ENCODE measurements at regions not wholly inside any gene's neighbourhood (a gene's known extent, or its start where the extent isn't known, plus 50 kb on each side); places are given as distances from the start of the nearest gene placed in this dataset.

GRCh38 chr5:98594098-98594497 is 179.4 kb upstream of the RGMB start:
- Histone ChIP-seq H3K23me2 (ENCODE audit: low read depth, low read length) (no peaks in the 10 kb centered on the region), H4K91ac (replicated peaks; ENCODE audit: insufficient read length, low read length) (no peak overlapping the region), H4K20me1 (replicated peaks in 1 of 2; ENCODE audit: control insufficient read depth in 1 of 2, insufficient read depth in 2 of 2, low read length in 2 of 2) (no peaks in the 10 kb centered on the region), H2AFZ (ENCODE audit: low read length) (no peak overlapping the region), H3K4me2 (ENCODE audit: insufficient read depth in 1 of 2, low read depth in 2 of 2, low read length in 2 of 2) (no peak overlapping the region), H3K4me3 (ENCODE audit: extremely low read depth in 1 of 4, insufficient read depth in 2 of 4, low read depth in 3 of 4, low read length in 4 of 4) (no peak overlapping the region), H3K56ac (replicated peaks; ENCODE audit: insufficient read length, low read depth, low read length) (no peak overlapping the region), H3K9me3 (ENCODE audit: insufficient read depth in 2 of 2, low read depth in 1 of 2, low read length in 1 of 2) (peaks cover 0 to 2% of the 10 kb centered on the region in 2 experiments; a peak in 1 of 4 replicates), H4K5ac (ENCODE audit: insufficient read length, low read depth, low read length) (no peak overlapping the region), H2BK120ac (replicated peaks; ENCODE audit: low read depth, low read length) (no peak overlapping the region), H2BK20ac (ENCODE audit: low read length) (no peak overlapping the region), H3K4me1 (replicated peaks in 1 of 4; ENCODE audit: control insufficient read depth in 3 of 4, insufficient read depth in 4 of 4, low read length in 3 of 4) (no peaks in the 10 kb centered on the region), H2BK12ac (ENCODE audit: low read depth, low read length) (no peak overlapping the region), H3K79me1 (ENCODE audit: low read depth, low read length) (no peaks in the 10 kb centered on the region), H3K14ac (ENCODE audit: insufficient read length) (no peak overlapping the region), H3K18ac (ENCODE audit: extremely low read depth, low read length) (no peak overlapping the region), H3K27me3 (replicated peaks in 1 of 4; ENCODE audit: control insufficient read depth in 3 of 4, extremely low read depth in 1 of 4, insufficient read depth in 3 of 4, low read length in 3 of 4) (no peaks in the 10 kb centered on the region), H3K79me2 (ENCODE audit: control insufficient read depth in 1 of 2, insufficient read depth in 2 of 2, low read length in 2 of 2) (no peaks in the 10 kb centered on the region), H2AK5ac (ENCODE audit: low read depth, low read length) (no peak overlapping the region), H3K9ac (replicated peaks in 1 of 4; ENCODE audit: extremely low read depth in 1 of 4, low read depth in 3 of 4, low read length in 3 of 4) (no peak overlapping the region), H2BK15ac (ENCODE audit: low read length) (no peak overlapping the region), H3K36me3 (ENCODE audit: control insufficient read depth in 2 of 4, insufficient read depth in 4 of 4, low read length in 3 of 4) (no peaks in the 10 kb centered on the region), H3K4ac (replicated peaks; ENCODE audit: insufficient read length, low read depth, low read length) (no peak overlapping the region), H3K27ac (ENCODE audit: low read depth, low read length) (no peak overlapping the region), H4K8ac (ENCODE audit: extremely low read depth, insufficient read depth, low read length) (no peak overlapping the region), H3K23ac (ENCODE audit: insufficient read length) (no peak overlapping the region), H2BK5ac (ENCODE audit: low read depth, low read length) (no peak overlapping the region)
- 88% methylated on average over 4 of the region's 4 CpGs; no CpG with 5 or more reads in 1 of the 2 experiments for WGBS, 2 experiments (ENCODE audit: extremely low coverage in 1 of 2, insufficient coverage in 1 of 2, insufficient read length in 1 of 2, insufficient replicate concordance in 2 of 2, low coverage in 1 of 2, low lambda C conversion rate in 2 of 2, missing lambda C conversion rate in 1 of 2)
- POLR2A ChIA-PET (ENCODE audit: partially characterized antibody), result no interaction called here
- FAIRE-seq (no peak), DNase-seq (ENCODE audit: low read depth in 1 of 2, low spot score in 2 of 2) (no peak)
- CTCF ChIA-PET (ENCODE audit: partially characterized antibody), result no interaction called here
- TF ChIP-seq POU5F1 (IDR thresholded peaks at IDR 0.05; ENCODE audit: low read depth, low read length), result no peak
- no peak for TF ChIP-seq ATF3 (IDR thresholded peaks at IDR 0.05; ENCODE audit: insufficient read depth, low read depth, low read length)
- TF ChIP-seq CBX5 (IDR thresholded peaks at IDR 0.05; ENCODE audit: low read depth, low read length), result no peak
- no peak for TF ChIP-seq EP300 (IDR thresholded peaks at IDR 0.05; ENCODE audit: borderline replicate concordance in 1 of 2, low read depth in 2 of 2, low read length in 2 of 2)
- TF ChIP-seq TCF12 (IDR thresholded peaks at IDR 0.05; ENCODE audit: low read depth, low read length), result no peak
- no peak for TF ChIP-seq GTF2F1 (IDR thresholded peaks at IDR 0.05; ENCODE audit: borderline replicate concordance, low read depth, low read length)
- TF ChIP-seq POLR2AphosphoS5 (IDR thresholded peaks at IDR 0.05; ENCODE audit: low read depth, low read length), result no peak
- TF ChIP-seq SP2 (IDR thresholded peaks at IDR 0.05; ENCODE audit: low read length), result no peak
- TF ChIP-seq RFX5 (IDR thresholded peaks at IDR 0.05; ENCODE audit: borderline replicate concordance, low read depth, low read length), result no peak

Measured in H1 (cell line).